Heart right ventricle (tissue), 16 donors: ENCODE measurements at regions not wholly inside any gene's neighbourhood (a gene's known extent, or its start where the extent isn't known, plus 50 kb on each side); places are given as distances from the start of the nearest gene placed in this dataset.

ENCODE experiments used
- ATAC-seq, 8 donors: fragments of 200-7000 bp; cut with Tn5 transposase; one replicate each; pipeline ENCODE4 v1.9.1; 2020; ENCODE audit warnings: mild to moderate bottlenecking in 8 of 8, moderate library complexity in 8 of 8, moderate number of reproducible peaks in 1 of 8
- DNase-seq, 2 donors: peaks; one replicate each; pipeline ENCODE4 v3.0.0-alpha.2; 2020
- H3K27ac ChIP-seq, 10 donors: fragments of 200-600 bp; sonication (generic) in 2 of 10; one replicate each; pipeline versions ENCODE4 v1.5.0 to v1.8.0; 2020 to 2022; ENCODE audit warnings: mild to moderate bottlenecking in 3 of 10
- H3K27me3 ChIP-seq, 7 donors: fragments of 200-600 bp; one replicate each; pipeline ENCODE4 v1.8.0; 2021 to 2022; ENCODE audit warnings: mild to moderate bottlenecking in 2 of 7
- H3K36me3 ChIP-seq, 9 donors: fragments of 200-600 bp; sonication (generic) in 1 of 9; one replicate each; pipeline versions ENCODE4 v1.5.0 to v1.8.0; 2020 to 2022; ENCODE audit warnings: mild to moderate bottlenecking in 2 of 9
- H3K4me1 ChIP-seq, 9 donors: fragments of 200-600 bp; sonication (generic) in 1 of 9; one replicate each; pipeline versions ENCODE4 v1.5.0 to v1.8.0; 2020 to 2022; ENCODE audit warnings: mild to moderate bottlenecking in 4 of 9
- H3K4me3 ChIP-seq, 10 donors: fragments of 200-600 bp; sonication (generic) in 2 of 10; one replicate each; pipeline versions ENCODE4 v1.5.0 to v1.8.0; 2020 to 2022; ENCODE audit warnings: mild to moderate bottlenecking in 7 of 10, moderate library complexity in 2 of 10
- H3K9me3 ChIP-seq, 11 donors: fragments of 200-600 bp in 10 of 11; sonication (generic) in 2 of 11; one replicate each; pipeline versions ENCODE4 v1.5.0 to v1.8.0; 2013 to 2022; ENCODE audit warnings: mild to moderate bottlenecking in 2 of 11, control low read depth in 1 of 11, moderate library complexity in 1 of 11
- CTCF ChIP-seq, 9 donors: fragments of 200-600 bp; sonication (generic) in 2 of 9; IDR thresholded peaks; one replicate each; pipeline versions ENCODE4 v1.5.0 to v1.8.0; 2021 to 2022; ENCODE audit warnings: antibody characterized with exemption in 9 of 9, mild to moderate bottlenecking in 5 of 9, moderate library complexity in 1 of 9
- WGBS, 2 donors: extraction: QIAGEN DNeasy Blood & Tissue Kit; methylation state at CpG; one replicate each; pipeline ENCODE4 v1.1.7; 2013; ENCODE audit warnings: inconsistent platforms in 1 of 2; 5-methylcytosine and 5-hydroxymethylcytosine counted together
- intact Hi-C, 10 donors: fragments of 100-400 bp; cut with DNase I; formaldehyde crosslinking; loops; one replicate each; pipeline versions ENCODE4 v1.11.1 to v1.14.2; 2022
- donor health status: Arrhythmogenic right ventricular cardiomyopathy.
- donor health status: ischemic (EF 13 %, LVEDD 7.1; RV severe dilation, severe dysfunction).
- donor health status: healthy with polysubstance abuse.
- donor health status: DM: no; HTN: yes; CAD: no.
- donor health status: DM: no; HTN: no; CAD: no.
- donor health status: ischemic (EF 25% LVEDD 6.9; RV normal size, moderate dysfunction).
- donor health status: ischemic (EF 25% LVEDD 5.7; RV mildly dilated, moderate dysfunction).
- donor health status: healthy.
- donor health status: DM: yes; HTN: yes; CAD: no.
- donor health status: Ischemic cardiomyopathy.
- donor health status: ischemic (EF 35%, LVEDD 5.7; RV mildly dilated, moderate dysfunction).
- donor health status: nonischemic (EF 11% LVEDD 7.7; RV severe dilation, severe dysfunction).
- donor health status: DM: yes; HTN: yes; CAD: no.
- donor health status: PGD.
- donor health status: ischemic (EF 29% LVEDD 5.4; RV normal size, mild dysfunction).
- donor health status: nonischemic (EF 23%, LVEDD 6.1; RV moderate dilation, normal function).

- Histone ChIP-seq H3K36me3 (no peaks in the 10 kb centered on the region), H3K9me3 (no peaks in the 10 kb centered on the region), H3K4me1 (peaks cover 0 to 11% (median 0%) of the 10 kb centered on the region in 9 donors), H3K27me3 (no peaks in the 10 kb centered on the region), H3K27ac (no peak overlapping the region), H3K4me3 (no peak overlapping the region)
- WGBS, 2 donors = 74% methylated on average over 6 of the region's 6 CpGs
- ATAC-seq (no peak), DNase-seq (no peak)
- intact Hi-C loops = no loop called here
- TF ChIP-seq CTCF (IDR thresholded peaks at IDR 0.05) = no peak
These were observed 65.4 kb upstream of the WDFY2 start for GRCh38 chr13:51518827-51519226.

GRCh38 chr13:51519771-51520216 is 64.5 kb upstream of the WDFY2 start:
- 86 to 87% methylated on average over 3 of the region's 3 CpGs for WGBS, 2 donors
- TF ChIP-seq CTCF (IDR thresholded peaks at IDR 0.05) = no peak
- intact Hi-C loops = no loop called here
- ATAC-seq (no peak), DNase-seq (no peak)
- Histone ChIP-seq H3K4me3 (no peak overlapping the region), H3K9me3 (no peaks in the 10 kb centered on the region), H3K36me3 (no peaks in the 10 kb centered on the region), H3K27ac (no peak overlapping the region), H3K4me1 (peaks cover 0 to 11% (median 0%) of the 10 kb centered on the region in 9 donors), H3K27me3 (no peaks in the 10 kb centered on the region)

GRCh38 chr13:51520524-51520923 is 63.7 kb upstream of the WDFY2 start:
- ATAC-seq (no peak), DNase-seq (no peak)
- Histone ChIP-seq H3K36me3 (no peaks in the 10 kb centered on the region), H3K4me3 (no peak overlapping the region), H3K27ac (no peak overlapping the region), H3K9me3 (no peaks in the 10 kb centered on the region), H3K27me3 (no peaks in the 10 kb centered on the region), H3K4me1 (peaks cover 0 to 11% (median 0%) of the 10 kb centered on the region in 9 donors)
- intact Hi-C loops = no loop called here
- TF ChIP-seq CTCF (IDR thresholded peaks at IDR 0.05) = no peak
- WGBS, 2 donors = 82 to 86% methylated on average over 4 of the region's 4 CpGs

- H3K27ac ChIP-seq = no peak overlapping the region
- H3K36me3 ChIP-seq = no peaks in the 10 kb centered on the region
- intact Hi-C loops = no loop called here
- TF ChIP-seq CTCF (IDR thresholded peaks at IDR 0.05) = no peak
- no peaks in the 10 kb centered on the region for H3K9me3 ChIP-seq
- peaks cover 0 to 3% (median 0%) of the 10 kb centered on the region in 7 donors for H3K27me3 ChIP-seq
- peaks cover 0 to 11% (median 0%) of the 10 kb centered on the region in 9 donors for H3K4me1 ChIP-seq
- DNase-seq (no peak), ATAC-seq (peak in 1 of 8 donors; percentile 25)
- no peak overlapping the region for H3K4me3 ChIP-seq
- 45 to 58% methylated on average over 4 of the region's 4 CpGs for WGBS, 2 donors
These were observed 61.2 kb upstream of the WDFY2 start for GRCh38 chr13:51523082-51523518.
